ENCODE measurements at regions not wholly inside any gene's neighbourhood (a gene's known extent, or its start where the extent isn't known, plus 50 kb on each side); places are given as distances from the start of the nearest gene placed in this dataset.

- Histone ChIP-seq H3K9me3 (ENCODE audit: low read length) (no peaks in the 10 kb centered on the region), H3K9me2 (replicated peaks; ENCODE audit: insufficient read depth, low read length) (no peaks in the 10 kb centered on the region; the same call in 1 of the 2 replicates), H3K4me3 (ENCODE audit: low read length) (no peak overlapping the region), H2AFZ (ENCODE audit: low read length) (no peak overlapping the region), H3K27me3 (ENCODE audit: low read length) (no peaks in the 10 kb centered on the region), H3K36me3 (ENCODE audit: insufficient read depth, low read length) (no peaks in the 10 kb centered on the region), H3K79me2 (ENCODE audit: low read length) (no peaks in the 10 kb centered on the region), H4K20me1 (ENCODE audit: insufficient read depth, low read depth, low read length) (no peaks in the 10 kb centered on the region), H3K27ac (ENCODE audit: low read length) (no peak overlapping the region), H3K4me2 (ENCODE audit: low read depth, low read length, poor library complexity, severe bottlenecking) (no peak overlapping the region), H3K4me1 (ENCODE audit: low read length) (no peaks in the 10 kb centered on the region), H3K9ac (ENCODE audit: low read length) (no peak overlapping the region)
- no peak for DNase-seq
Observed at GRCh38 chr7:109844362-109844761, 1246.6 kb upstream of the LRRN3 start.

DNA sequence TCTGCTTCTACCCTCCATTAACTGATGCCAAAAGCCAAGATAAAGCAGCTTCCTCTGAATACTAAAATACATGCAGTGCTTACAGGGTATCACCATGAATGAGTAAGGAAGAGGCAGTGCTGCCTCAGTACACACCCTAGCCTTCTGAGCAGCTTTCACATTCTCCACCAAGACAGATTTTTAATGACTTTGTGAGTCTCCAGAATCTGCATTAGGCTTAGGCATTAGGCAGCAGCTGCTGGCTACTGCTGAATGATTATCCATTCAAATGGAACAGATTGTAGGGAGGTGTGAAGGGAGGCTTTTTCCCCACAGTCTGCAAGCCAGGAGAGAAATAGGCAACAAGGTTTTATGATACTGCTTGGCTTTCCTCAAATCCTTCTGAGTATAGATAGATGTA, 1226.7 kb upstream of the LRRN3 start:
- DNase-seq = no peak
- H3K4me1 ChIP-seq (ENCODE audit: low read length) = no peaks in the 10 kb centered on the region
- no peaks in the 10 kb centered on the region; the same call in 1 of the 2 replicates for H3K9me3 ChIP-seq (ENCODE audit: low read length)
- no peaks in the 10 kb centered on the region for H4K20me1 ChIP-seq (ENCODE audit: insufficient read depth, low read depth, low read length)
- no peak overlapping the region for H3K27ac ChIP-seq (ENCODE audit: low read length)
- H3K4me3 ChIP-seq (ENCODE audit: low read length) = no peak overlapping the region
- H3K79me2 ChIP-seq (ENCODE audit: low read length) = no peaks in the 10 kb centered on the region
- H3K36me3 ChIP-seq (ENCODE audit: insufficient read depth, low read length) = no peaks in the 10 kb centered on the region
- H3K9ac ChIP-seq (ENCODE audit: low read length) = no peak overlapping the region
- no peaks in the 10 kb centered on the region for H3K9me2 ChIP-seq (replicated peaks; ENCODE audit: insufficient read depth, low read length)
- no peak overlapping the region for H2AFZ ChIP-seq (ENCODE audit: low read length)
- H3K27me3 ChIP-seq (ENCODE audit: low read length) = no peaks in the 10 kb centered on the region
- no peak overlapping the region for H3K4me2 ChIP-seq (ENCODE audit: low read depth, low read length, poor library complexity, severe bottlenecking)

GRCh38 chr7:109868215-109868860, 1222.6 kb upstream of the LRRN3 start:
- Histone ChIP-seq H2AFZ (ENCODE audit: low read length) (no peak overlapping the region), H3K4me1 (ENCODE audit: low read length) (no peaks in the 10 kb centered on the region), H3K36me3 (ENCODE audit: insufficient read depth, low read length) (no peaks in the 10 kb centered on the region), H3K4me2 (ENCODE audit: low read depth, low read length, poor library complexity, severe bottlenecking) (no peak overlapping the region), H3K79me2 (ENCODE audit: low read length) (no peaks in the 10 kb centered on the region), H3K4me3 (ENCODE audit: low read length) (no peak overlapping the region), H3K27me3 (ENCODE audit: low read length) (no peaks in the 10 kb centered on the region), H3K27ac (ENCODE audit: low read length) (no peak overlapping the region), H3K9me3 (ENCODE audit: low read length) (peaks cover 3% of the 10 kb centered on the region; the same call in 1 of the 2 replicates), H3K9me2 (replicated peaks; ENCODE audit: insufficient read depth, low read length) (no peaks in the 10 kb centered on the region), H3K9ac (ENCODE audit: low read length) (no peak overlapping the region), H4K20me1 (ENCODE audit: insufficient read depth, low read depth, low read length) (no peaks in the 10 kb centered on the region)
- DNase-seq = no peak

DNA sequence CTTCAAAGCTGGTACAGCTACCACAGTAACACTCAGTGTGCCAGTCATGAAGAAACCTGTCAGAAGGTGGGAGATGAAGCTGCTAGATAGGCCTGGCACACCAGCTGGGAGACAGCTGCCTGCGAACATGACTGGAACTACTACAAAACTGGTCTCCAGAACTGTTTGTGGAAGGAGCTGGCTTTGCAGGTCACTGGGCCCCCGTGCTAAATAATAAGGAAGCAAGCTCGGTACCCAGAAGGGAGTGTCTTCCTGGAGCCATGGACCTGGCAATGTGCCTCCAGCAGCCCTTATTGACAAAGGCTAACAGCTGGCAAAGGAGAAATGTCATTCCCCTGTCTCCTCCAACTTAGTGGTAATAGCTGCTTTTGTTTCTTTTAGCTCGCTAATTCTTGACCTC, 1217.6 kb upstream of the LRRN3 start:
- Histone ChIP-seq H3K27me3 (ENCODE audit: low read length) (no peaks in the 10 kb centered on the region), H3K4me2 (ENCODE audit: low read depth, low read length, poor library complexity, severe bottlenecking) (no peak overlapping the region)

GRCh38 chr7:109879287-109879828, 1211.6 kb upstream of the LRRN3 start:
- no peaks in the 10 kb centered on the region for H3K4me1 ChIP-seq (ENCODE audit: low read length)
- H3K9ac ChIP-seq (ENCODE audit: low read length) = no peak overlapping the region
- H3K9me2 ChIP-seq (replicated peaks; ENCODE audit: insufficient read depth, low read length) = 0 out of 2 replicates have a peak, but pooled peaks cover 3% of the 10 kb centered on the region
- H4K20me1 ChIP-seq (ENCODE audit: insufficient read depth, low read depth, low read length) = no peaks in the 10 kb centered on the region
- H3K27me3 ChIP-seq (ENCODE audit: low read length) = no peaks in the 10 kb centered on the region
- H3K4me3 ChIP-seq (ENCODE audit: low read length) = no peak overlapping the region
- H3K27ac ChIP-seq (ENCODE audit: low read length) = no peak overlapping the region
- H3K4me2 ChIP-seq (ENCODE audit: low read depth, low read length, poor library complexity, severe bottlenecking) = no peak overlapping the region
- DNase-seq = no peak
- no peaks in the 10 kb centered on the region for H3K36me3 ChIP-seq (ENCODE audit: insufficient read depth, low read length)
- no peaks in the 10 kb centered on the region for H3K9me3 ChIP-seq (ENCODE audit: low read length)
- no peak overlapping the region for H2AFZ ChIP-seq (ENCODE audit: low read length)
- no peaks in the 10 kb centered on the region for H3K79me2 ChIP-seq (ENCODE audit: low read length)

More for the DNA sequence above, 1217.6 kb upstream of the LRRN3 start:
- no peak overlapping the region for H3K9ac ChIP-seq (ENCODE audit: low read length)
- H3K79me2 ChIP-seq (ENCODE audit: low read length) = no peaks in the 10 kb centered on the region
- no peak overlapping the region for H2AFZ ChIP-seq (ENCODE audit: low read length)
- H3K4me3 ChIP-seq (ENCODE audit: low read length) = no peak overlapping the region
- no peak for DNase-seq
- peaks cover 6% of the 10 kb centered on the region; the same call in 1 of the 2 replicates for H3K9me3 ChIP-seq (ENCODE audit: low read length)
- H3K27ac ChIP-seq (ENCODE audit: low read length) = no peak overlapping the region
- H4K20me1 ChIP-seq (ENCODE audit: insufficient read depth, low read depth, low read length) = no peaks in the 10 kb centered on the region
- H3K4me1 ChIP-seq (ENCODE audit: low read length) = no peaks in the 10 kb centered on the region
- no peaks in the 10 kb centered on the region for H3K36me3 ChIP-seq (ENCODE audit: insufficient read depth, low read length)
- no peaks in the 10 kb centered on the region for H3K9me2 ChIP-seq (replicated peaks; ENCODE audit: insufficient read depth, low read length)

DNA sequence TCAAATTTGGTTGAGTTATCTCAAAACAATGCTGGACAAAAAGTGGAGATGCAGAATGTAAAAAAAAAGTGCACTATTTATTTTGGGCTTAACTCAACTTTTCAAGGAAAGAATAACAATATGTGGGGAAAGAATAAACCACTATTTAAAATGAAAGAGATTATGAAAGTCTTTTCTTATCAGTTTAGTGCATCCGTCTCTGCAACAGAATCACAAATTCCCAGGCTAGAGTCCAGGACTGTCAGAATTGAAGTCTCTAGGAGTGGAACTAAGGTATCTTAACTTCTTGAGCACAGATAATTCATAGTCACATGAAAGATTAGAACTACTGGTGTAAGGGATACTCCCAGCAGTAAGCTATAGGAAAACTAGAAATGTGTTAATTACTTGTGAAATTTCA, 1200.3 kb upstream of the LRRN3 start:
- no peaks in the 10 kb centered on the region for H3K27me3 ChIP-seq (ENCODE audit: low read length)
- no peaks in the 10 kb centered on the region for H3K36me3 ChIP-seq (ENCODE audit: insufficient read depth, low read length)
- H4K20me1 ChIP-seq (ENCODE audit: insufficient read depth, low read depth, low read length) = no peaks in the 10 kb centered on the region
- no peaks in the 10 kb centered on the region for H3K4me1 ChIP-seq (ENCODE audit: low read length)
- no peak overlapping the region for H3K9ac ChIP-seq (ENCODE audit: low read length)
- H3K4me3 ChIP-seq (ENCODE audit: low read length) = no peak overlapping the region
- no peak overlapping the region for H2AFZ ChIP-seq (ENCODE audit: low read length)
- no peaks in the 10 kb centered on the region; the same call in 1 of the 2 replicates for H3K9me3 ChIP-seq (ENCODE audit: low read length)
- H3K9me2 ChIP-seq (replicated peaks; ENCODE audit: insufficient read depth, low read length) = no peaks in the 10 kb centered on the region
- DNase-seq = no peak
- H3K4me2 ChIP-seq (ENCODE audit: low read depth, low read length, poor library complexity, severe bottlenecking) = no peak overlapping the region
- H3K79me2 ChIP-seq (ENCODE audit: low read length) = no peaks in the 10 kb centered on the region
- no peak overlapping the region for H3K27ac ChIP-seq (ENCODE audit: low read length)

- no peaks in the 10 kb centered on the region for H3K36me3 ChIP-seq (ENCODE audit: insufficient read depth, low read length)
- no peak overlapping the region for H2AFZ ChIP-seq (ENCODE audit: low read length)
- H3K9me2 ChIP-seq (replicated peaks; ENCODE audit: insufficient read depth, low read length) = no peaks in the 10 kb centered on the region
- no peaks in the 10 kb centered on the region for H3K27me3 ChIP-seq (ENCODE audit: low read length)
- no peak overlapping the region for H3K4me3 ChIP-seq (ENCODE audit: low read length)
- no peaks in the 10 kb centered on the region for H3K79me2 ChIP-seq (ENCODE audit: low read length)
- no peak overlapping the region for H3K9ac ChIP-seq (ENCODE audit: low read length)
- no peaks in the 10 kb centered on the region for H4K20me1 ChIP-seq (ENCODE audit: insufficient read depth, low read depth, low read length)
- no peak overlapping the region for H3K4me2 ChIP-seq (ENCODE audit: low read depth, low read length, poor library complexity, severe bottlenecking)
- DNase-seq = no peak
- no peaks in the 10 kb centered on the region for H3K4me1 ChIP-seq (ENCODE audit: low read length)
- H3K9me3 ChIP-seq (ENCODE audit: low read length) = no peaks in the 10 kb centered on the region; the same call in 1 of the 2 replicates
- no peak overlapping the region for H3K27ac ChIP-seq (ENCODE audit: low read length)
Observed at GRCh38 chr7:109893231-109893630, 1197.7 kb upstream of the LRRN3 start.

DNA sequence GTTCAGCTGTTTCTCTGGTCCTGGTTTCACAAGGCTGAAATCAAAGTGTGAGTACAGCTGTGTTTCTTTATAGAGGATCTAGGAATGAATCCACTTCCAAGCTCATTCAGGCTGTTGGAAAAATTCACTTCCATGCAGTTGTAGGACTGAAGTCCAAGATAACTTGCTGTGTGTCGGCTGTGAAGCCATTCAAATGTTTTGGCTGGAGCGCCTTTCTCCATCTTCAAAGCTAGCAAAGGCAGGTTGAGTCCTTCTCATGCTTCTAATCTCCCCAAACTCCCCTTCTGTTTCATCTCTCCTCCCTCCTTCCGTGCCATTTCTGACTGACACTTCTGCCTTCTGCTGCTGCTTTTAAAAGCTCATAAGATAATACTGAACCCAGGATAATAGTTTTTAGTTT, 1195.4 kb upstream of the LRRN3 start:
- no peak for DNase-seq
- no peak overlapping the region for H3K4me2 ChIP-seq (ENCODE audit: low read depth, low read length, poor library complexity, severe bottlenecking)
- no peak overlapping the region for H3K27ac ChIP-seq (ENCODE audit: low read length)

More for the DNA sequence above, 1195.4 kb upstream of the LRRN3 start:
- no peaks in the 10 kb centered on the region for H3K9me2 ChIP-seq (replicated peaks; ENCODE audit: insufficient read depth, low read length)
- no peaks in the 10 kb centered on the region; the same call in 1 of the 2 replicates for H3K9me3 ChIP-seq (ENCODE audit: low read length)
- H3K4me1 ChIP-seq (ENCODE audit: low read length) = no peaks in the 10 kb centered on the region
- H3K36me3 ChIP-seq (ENCODE audit: insufficient read depth, low read length) = no peaks in the 10 kb centered on the region
- no peaks in the 10 kb centered on the region for H4K20me1 ChIP-seq (ENCODE audit: insufficient read depth, low read depth, low read length)
- H3K27me3 ChIP-seq (ENCODE audit: low read length) = no peaks in the 10 kb centered on the region
- H3K4me3 ChIP-seq (ENCODE audit: low read length) = no peak overlapping the region
- H2AFZ ChIP-seq (ENCODE audit: low read length) = no peak overlapping the region
- no peaks in the 10 kb centered on the region for H3K79me2 ChIP-seq (ENCODE audit: low read length)
- no peak overlapping the region for H3K9ac ChIP-seq (ENCODE audit: low read length)

Measured in Karpas-422 (cell line).